ENCODE measurements at regions not wholly inside any gene's neighbourhood (a gene's known extent, or its start where the extent isn't known, plus 50 kb on each side); places are given as distances from the start of the nearest gene placed in this dataset.

DNA sequence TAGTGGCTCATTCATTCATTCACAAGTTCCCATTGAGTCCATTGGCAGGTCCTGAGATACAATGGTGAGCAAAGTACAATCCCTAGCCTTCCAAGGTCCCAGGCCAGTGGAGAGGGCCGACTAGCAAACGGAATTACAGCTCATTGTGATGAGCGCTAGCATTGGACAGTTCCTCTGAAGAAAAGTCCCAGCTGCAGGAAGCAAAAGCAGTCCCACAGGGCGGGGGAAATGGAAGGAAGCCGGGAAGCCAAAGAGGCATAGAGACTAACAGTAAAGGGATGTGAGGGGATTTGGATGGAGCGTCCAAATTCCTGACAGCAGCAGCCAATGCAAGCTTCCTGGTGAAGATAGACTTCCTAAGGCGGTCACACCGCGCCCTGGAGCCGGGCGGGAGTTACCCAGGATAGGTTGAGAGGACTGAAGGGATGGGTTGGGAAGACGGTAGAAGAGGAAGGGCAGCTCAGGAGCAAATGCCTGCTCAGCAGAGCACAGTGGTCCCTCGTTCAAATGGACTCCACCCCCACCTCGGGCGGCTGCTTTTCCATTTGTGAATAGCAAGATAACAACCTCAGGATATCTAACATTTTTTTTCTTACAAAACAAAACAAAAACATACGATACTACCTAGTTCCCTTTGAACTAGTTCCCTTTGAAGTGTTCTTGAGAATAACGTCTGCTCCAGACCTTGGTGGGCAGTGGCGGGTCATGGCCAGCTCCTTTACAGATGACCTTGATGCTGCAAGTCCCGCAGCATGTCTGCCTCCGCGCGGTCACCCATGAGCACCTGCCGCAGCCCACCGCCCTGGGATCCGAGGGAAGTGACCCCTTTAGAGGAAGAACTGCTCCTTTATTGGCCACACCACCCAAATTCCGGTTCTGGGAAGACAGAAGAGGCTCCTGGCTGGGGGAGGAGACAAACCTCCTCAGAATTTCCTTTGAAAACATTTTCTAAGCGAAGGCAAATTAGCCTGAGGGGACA is 132.9 kb downstream of the RASSF10 start:
- FAIRE-seq, result no peak
- no peak overlapping the region for H3K27ac ChIP-seq (ENCODE audit: extremely low read depth, low read depth, low read length)
- ChIA-PET CTCF (ENCODE audit: low intra/inter-chr PET ratio) (no interaction called here), POLR2A (interaction anchor here (0.5 to 0.6 kb wide), 2 partner anchors 45 to 719 kb away, joined by 3 read pairs; no protein-coding TSS in a partner anchor)
- H4K20me1 ChIP-seq (replicated peaks; ENCODE audit: control insufficient read depth, insufficient read depth, low read length), result no peaks in the 10 kb centered on the region
- no peaks in the 10 kb centered on the region for H3K9me3 ChIP-seq (replicated peaks; ENCODE audit: control insufficient read depth, insufficient read depth, low read depth, low read length)
- H2AFZ ChIP-seq (ENCODE audit: low read depth, low read length), result peak overlapping the region; percentile 42; the same call in 1 of the 2 replicates
- no peak for TF ChIP-seq NR2F6 (CRISPR knock-in tag; IDR thresholded peaks at IDR 0.05)
- no peak overlapping the region; the same call in 1 of the 2 replicates for H3K4me2 ChIP-seq (ENCODE audit: insufficient read depth, low read length)
- in situ Hi-C loops (cut with MboI) (no loop called here), intact Hi-C loops (cut with micrococcal nuclease) (no loop called here)
- H3K9ac ChIP-seq (ENCODE audit: insufficient read depth in 1 of 2, low read depth in 2 of 2, low read length in 2 of 2), result no peak overlapping the region
- H3K4me3 ChIP-seq, result no peak overlapping the region
- DNase-seq (ENCODE audit: extremely low read depth in 1 of 4, low spot score in 3 of 4), result no peak
- H3K4me1 ChIP-seq (replicated peaks in 1 of 2; ENCODE audit: control insufficient read depth in 2 of 2, insufficient read depth in 2 of 2, low read length in 2 of 2), result peaks cover 8 to 10% of the 10 kb centered on the region in 2 experiments; a peak in 3 of 5 replicates
- 38% methylated on average over 27 of the region's 27 CpGs for WGBS (ENCODE audit: insufficient coverage, low coverage, missing lambda C conversion rate)
- no peaks in the 10 kb centered on the region for H3K36me3 ChIP-seq (ENCODE audit: control insufficient read depth, insufficient read depth, low read length)
- no peaks in the 10 kb centered on the region for H3K79me2 ChIP-seq (ENCODE audit: control insufficient read depth, insufficient read depth, low read length)
- no peaks in the 10 kb centered on the region for H3K9me1 ChIP-seq (ENCODE audit: control insufficient read depth, insufficient read depth, low read length)
- ATAC-seq, result peak; percentile 50; the same call in 2 of the 3 replicates
- BruUV-seq (replicated peaks), result no TSS peak
- no peaks in the 10 kb centered on the region; a peak in 1 of 5 replicates for H3K27me3 ChIP-seq (ENCODE audit: control insufficient read depth in 2 of 2, insufficient read depth in 2 of 2, low read length in 2 of 2)

DNA sequence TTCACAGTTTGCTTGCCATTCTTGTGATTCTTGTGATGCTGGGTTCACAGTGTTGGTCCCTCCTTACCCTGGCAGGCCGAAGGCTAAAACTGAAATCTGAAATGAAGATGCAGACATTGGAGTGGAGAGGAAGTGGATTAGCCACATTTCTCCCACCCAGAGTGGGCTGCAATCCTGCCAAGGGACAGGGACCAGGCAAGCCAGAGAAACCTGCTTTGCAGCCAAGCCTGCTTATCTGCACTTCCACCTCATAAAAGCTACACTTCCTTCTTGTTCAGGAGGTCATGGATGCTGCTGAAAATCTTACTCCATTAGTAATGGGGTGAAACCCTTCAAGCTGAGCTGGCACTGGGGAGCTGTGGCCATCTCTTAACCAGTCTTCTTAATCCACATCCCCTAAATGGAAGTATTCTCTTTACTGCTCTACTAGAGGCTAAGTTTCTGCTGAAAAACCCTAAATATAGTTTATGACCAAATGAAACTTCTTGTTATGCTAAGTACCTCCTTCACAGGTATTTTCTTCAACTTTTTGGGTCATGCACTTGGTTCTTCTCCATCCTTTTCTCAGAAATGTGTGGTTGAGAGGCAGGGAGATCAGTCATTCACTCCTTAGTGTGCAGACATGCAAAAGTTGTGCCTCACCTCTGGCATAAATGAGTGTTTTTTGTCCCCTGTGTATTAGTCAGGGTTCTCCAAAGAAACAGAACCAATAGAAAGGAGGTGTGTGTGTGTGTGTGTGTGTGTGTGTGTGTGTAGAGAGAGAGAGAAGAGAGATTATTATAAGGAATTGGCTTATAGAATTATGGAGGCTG is 133.9 kb upstream of the BMAL1 start:
- TF ChIP-seq RFX1 (IDR thresholded peaks at IDR 0.05) (no peak), LCOR (CRISPR knock-in tag; IDR thresholded peaks at IDR 0.05) (no peak)
- TF ChIP-seq, protein P1, sequence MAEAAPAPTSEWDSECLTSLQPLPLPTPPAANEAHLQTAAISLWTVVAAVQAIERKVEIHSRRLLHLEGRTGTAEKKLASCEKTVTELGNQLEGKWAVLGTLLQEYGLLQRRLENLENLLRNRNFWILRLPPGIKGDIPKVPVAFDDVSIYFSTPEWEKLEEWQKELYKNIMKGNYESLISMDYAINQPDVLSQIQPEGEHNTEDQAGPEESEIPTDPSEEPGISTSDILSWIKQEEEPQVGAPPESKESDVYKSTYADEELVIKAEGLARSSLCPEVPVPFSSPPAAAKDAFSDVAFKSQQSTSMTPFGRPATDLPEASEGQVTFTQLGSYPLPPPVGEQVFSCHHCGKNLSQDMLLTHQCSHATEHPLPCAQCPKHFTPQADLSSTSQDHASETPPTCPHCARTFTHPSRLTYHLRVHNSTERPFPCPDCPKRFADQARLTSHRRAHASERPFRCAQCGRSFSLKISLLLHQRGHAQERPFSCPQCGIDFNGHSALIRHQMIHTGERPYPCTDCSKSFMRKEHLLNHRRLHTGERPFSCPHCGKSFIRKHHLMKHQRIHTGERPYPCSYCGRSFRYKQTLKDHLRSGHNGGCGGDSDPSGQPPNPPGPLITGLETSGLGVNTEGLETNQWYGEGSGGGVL (CRISPR knock-in tag; IDR thresholded peaks at IDR 0.05), result no peak
- TF ChIP-seq, protein P2, sequence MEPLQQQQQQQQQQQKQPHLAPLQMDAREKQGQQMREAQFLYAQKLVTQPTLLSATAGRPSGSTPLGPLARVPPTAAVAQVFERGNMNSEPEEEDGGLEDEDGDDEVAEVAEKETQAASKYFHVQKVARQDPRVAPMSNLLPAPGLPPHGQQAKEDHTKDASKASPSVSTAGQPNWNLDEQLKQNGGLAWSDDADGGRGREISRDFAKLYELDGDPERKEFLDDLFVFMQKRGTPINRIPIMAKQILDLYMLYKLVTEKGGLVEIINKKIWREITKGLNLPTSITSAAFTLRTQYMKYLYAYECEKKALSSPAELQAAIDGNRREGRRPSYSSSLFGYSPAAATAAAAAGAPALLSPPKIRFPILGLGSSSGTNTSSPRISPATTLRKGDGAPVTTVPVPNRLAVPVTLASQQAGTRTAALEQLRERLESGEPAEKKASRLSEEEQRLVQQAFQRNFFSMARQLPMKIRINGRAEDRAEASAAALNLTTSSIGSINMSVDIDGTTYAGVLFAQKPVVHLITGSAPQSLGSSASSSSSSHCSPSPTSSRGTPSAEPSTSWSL (CRISPR knock-in tag; IDR thresholded peaks at IDR 0.05; ENCODE audit: borderline replicate concordance), result no peak
- Histone ChIP-seq H3K9ac (ENCODE audit: insufficient read depth in 1 of 2, low read depth in 2 of 2, low read length in 2 of 2) (no peak overlapping the region), H3K4me3 (no peak overlapping the region), H3K4me2 (ENCODE audit: insufficient read depth, low read length) (no peak overlapping the region), H3K27me3 (ENCODE audit: control insufficient read depth in 2 of 2, insufficient read depth in 2 of 2, low read length in 2 of 2) (no peaks in the 10 kb centered on the region; a peak in 1 of 5 replicates), H3K79me2 (ENCODE audit: control insufficient read depth, insufficient read depth, low read length) (no peaks in the 10 kb centered on the region), H3K4me1 (replicated peaks in 1 of 2; ENCODE audit: control insufficient read depth in 2 of 2, insufficient read depth in 2 of 2, low read length in 2 of 2) (peaks cover 8 to 10% of the 10 kb centered on the region in 2 experiments; a peak in 3 of 5 replicates), H3K9me3 (replicated peaks; ENCODE audit: control insufficient read depth, insufficient read depth, low read depth, low read length) (no peaks in the 10 kb centered on the region), H3K9me1 (ENCODE audit: control insufficient read depth, insufficient read depth, low read length) (no peaks in the 10 kb centered on the region), H3K27ac (ENCODE audit: extremely low read depth, low read depth, low read length) (no peak overlapping the region), H3K36me3 (ENCODE audit: control insufficient read depth, insufficient read depth, low read length) (no peaks in the 10 kb centered on the region), H4K20me1 (replicated peaks; ENCODE audit: control insufficient read depth, insufficient read depth, low read length) (no peaks in the 10 kb centered on the region), H2AFZ (ENCODE audit: low read depth, low read length) (no peak overlapping the region)
- ChIA-PET POLR2A (interaction anchor here (0.8 kb wide), 1 partner anchor 41 kb away, joined by 3 read pairs; no protein-coding TSS in a partner anchor), CTCF (ENCODE audit: low intra/inter-chr PET ratio) (no interaction called here)
- ATAC-seq (no peak), FAIRE-seq (no peak), DNase-seq (ENCODE audit: extremely low read depth in 1 of 4, low spot score in 3 of 4) (no peak)
- WGBS (ENCODE audit: insufficient coverage, low coverage, missing lambda C conversion rate), result 11% methylated on average over 1 of the region's 1 CpG
- BruUV-seq (replicated peaks), result no TSS peak
- in situ Hi-C loops (cut with MboI), result no loop called here
- intact Hi-C loops (cut with micrococcal nuclease), result no loop called here
